IMR-90 (cell line): ENCODE measurements at regions not wholly inside any gene's neighbourhood (a gene's known extent, or its start where the extent isn't known, plus 50 kb on each side); places are given as distances from the start of the nearest gene placed in this dataset.

Source experiments
- ATAC-seq: fragments of 200-7000 bp; cut with Tn5 transposase; 2 replicates; pipeline ENCODE4 v1.9.1; 2020; ENCODE audit warnings: low read depth, mild to moderate bottlenecking, moderate library complexity
- BruUV-seq: library from RNA; stranded (reverse); fragments of 400-500 nt; replicated peaks from 2 replicates; lab custom pipeline; 2021; lab: Mats Ljungman, UMichigan
- CTCF ChIA-PET: fragments of 300-600 bp; formaldehyde crosslinking; extraction: SDS; loops from one replicate; lab custom pipeline; 2021; ENCODE audit warnings: antibody characterized with exemption; lab: Yijun Ruan, JAX
- POLR2A ChIA-PET: fragments of 300-600 bp; sonication (Branson Sonifier 250); formaldehyde crosslinking; loops from one replicate; lab custom pipeline; 2022; ENCODE audit warnings: antibody characterized with exemption; ENCODE audit not compliant: unreplicated experiment; lab: Charles Lee
- DNase-seq: peaks from one replicate; pipeline ENCODE4 v3.0.0; 2013
- H2AFZ ChIP-seq: replicated peaks from 2 replicates; pipeline ENCODE3; 2013; ENCODE audit warnings: low read length, mild to moderate bottlenecking; ENCODE audit not compliant: poor library complexity
- H2AK5ac ChIP-seq: 2 replicates; pipeline ENCODE4 v1.6.1; 2013; ENCODE audit warnings: low read depth, low read length, inconsistent platforms
- H2AK9ac ChIP-seq: replicated peaks from 2 replicates; pipeline ENCODE3; 2013; ENCODE audit warnings: mild to moderate bottlenecking, low read depth, low read length, moderate library complexity; ENCODE audit not compliant: poor library complexity
- H2BK120ac ChIP-seq: 2 replicates; pipeline ENCODE4 v1.6.1; 2013; ENCODE audit warnings: low read depth, low read length, inconsistent platforms
- H2BK15ac ChIP-seq: 3 replicates; pipeline ENCODE4 v1.6.1; 2013; ENCODE audit warnings: low read depth, low read length, inconsistent platforms
- H2BK20ac ChIP-seq: 2 replicates; pipeline ENCODE4 v1.6.1; 2013; ENCODE audit warnings: low read depth, mild to moderate bottlenecking, inconsistent platforms, low read length, moderate library complexity
- H2BK5ac ChIP-seq: 2 replicates; pipeline ENCODE4 v1.6.1; 2013; ENCODE audit warnings: mild to moderate bottlenecking, low read depth, low read length, inconsistent platforms; ENCODE audit not compliant: poor library complexity, severe bottlenecking
- H3K14ac ChIP-seq: replicated peaks from 2 replicates; pipeline ENCODE4 v1.6.1; 2013; ENCODE audit warnings: low read depth, low read length, inconsistent platforms
- H3K18ac ChIP-seq: 2 replicates; pipeline ENCODE4 v1.6.1; 2013; ENCODE audit warnings: low read depth, low read length, control low read depth
- H3K23ac ChIP-seq: 2 replicates; pipeline ENCODE4 v1.6.1; 2013; ENCODE audit warnings: low read depth, low read length, inconsistent platforms
- H3K27ac ChIP-seq: 2 replicates; pipeline ENCODE4 v1.5.1; 2013; ENCODE audit warnings: mild to moderate bottlenecking, control low read depth, low read length; ENCODE audit not compliant: insufficient read depth
- H3K27me3 ChIP-seq: 2 replicates; pipeline ENCODE4 v1.6.1; 2013; ENCODE audit warnings: low read length; ENCODE audit not compliant: control insufficient read depth, insufficient read depth
- H3K36me3 ChIP-seq: 2 replicates; pipeline ENCODE4 v1.6.1; 2013; ENCODE audit warnings: low read length, mixed read lengths; ENCODE audit not compliant: control insufficient read depth, insufficient read depth
- H3K4ac ChIP-seq: 2 replicates; pipeline ENCODE4 v1.6.1; 2013; ENCODE audit warnings: low read depth, low read length, inconsistent platforms
- H3K4me1 ChIP-seq: 2 replicates; pipeline ENCODE4 v1.6.1; 2013; ENCODE audit warnings: low read length, mixed read lengths; ENCODE audit not compliant: control insufficient read depth, insufficient read depth
- H3K4me2 ChIP-seq: 2 replicates; pipeline ENCODE4 v1.6.1; 2013; ENCODE audit warnings: low read depth, mild to moderate bottlenecking, control low read depth, low read length, moderate library complexity
- H3K4me3 ChIP-seq: 2 replicates; pipeline ENCODE4 v1.5.1; 2013; ENCODE audit warnings: low read depth, mild to moderate bottlenecking, control low read depth, low read length, moderate library complexity; ENCODE audit not compliant: insufficient read depth
- H3K56ac ChIP-seq: 2 replicates; pipeline ENCODE4 v1.6.1; 2013; ENCODE audit warnings: low read length, inconsistent platforms; ENCODE audit not compliant: insufficient read depth; ENCODE audit errors: extremely low read depth
- H3K79me1 ChIP-seq, 2 experiments: 2 replicates each; pipeline ENCODE4 v1.6.1; 2013; ENCODE audit warnings: low read length in 2 of 2, inconsistent platforms in 1 of 2, low read depth in 1 of 2
- H3K9ac ChIP-seq: 2 replicates; pipeline ENCODE4 v1.6.1; 2013; ENCODE audit warnings: low read depth, low read length, control low read depth
- H3K9me1 ChIP-seq: 2 replicates; pipeline ENCODE4 v1.6.1; 2013; ENCODE audit warnings: low read length, inconsistent platforms; ENCODE audit not compliant: insufficient read depth
- H3K9me3 ChIP-seq: 2 replicates; pipeline ENCODE4 v1.6.1; 2013; ENCODE audit warnings: low read length; ENCODE audit not compliant: control insufficient read depth, insufficient read depth
- H4K20me1 ChIP-seq: 2 replicates; pipeline ENCODE4 v1.6.1; 2013; ENCODE audit warnings: low read length, inconsistent platforms; ENCODE audit not compliant: insufficient read depth
- H4K5ac ChIP-seq: 2 replicates; pipeline ENCODE4 v1.6.1; 2013; ENCODE audit warnings: mild to moderate bottlenecking, low read depth, low read length, control low read depth
- H4K8ac ChIP-seq, 2 experiments: 2 replicates each; pipeline ENCODE4 v1.6.1; 2013; ENCODE audit warnings: low read depth in 2 of 2, low read length in 2 of 2, control low read depth in 1 of 2, inconsistent platforms in 1 of 2
- H4K91ac ChIP-seq: 2 replicates; pipeline ENCODE4 v1.6.1; 2013; ENCODE audit warnings: low read depth, low read length, inconsistent platforms; ENCODE audit not compliant: insufficient read depth
- BHLHE40 ChIP-seq: fragments of 150-350 bp; IDR thresholded peaks from 2 replicates; pipeline ENCODE4 v1.6.1; 2016; ENCODE audit warnings: mild to moderate bottlenecking, low read depth, low read length
- CEBPB ChIP-seq: IDR thresholded peaks from 2 replicates; pipeline ENCODE4 v1.6.1; 2012; ENCODE audit warnings: low read depth, low read length, improper control_type of control experiment
- RAD21 ChIP-seq: IDR thresholded peaks from 2 replicates; pipeline ENCODE4 v1.6.1; 2012; ENCODE audit warnings: low read length, improper control_type of control experiment
- WGBS, 2 experiments: methylation state at CpG; one replicate each; pipeline versions ENCODE4 v1.1.5 to v1.1.7; 2013; ENCODE audit warnings: missing lambda C conversion rate in 2 of 2; ENCODE audit not compliant: insufficient read length in 1 of 2; ENCODE audit errors: extremely low coverage in 2 of 2; 5-methylcytosine and 5-hydroxymethylcytosine counted together
- dilution Hi-C: fragments of 300-500 bp; cut with HindIII; formaldehyde crosslinking; loops from one replicate; pipeline ENCODE4 v1.14.3; 2018; ENCODE audit warnings: low sequenced_read_pairs; ENCODE audit not compliant: unreplicated experiment
- in situ Hi-C: fragments of 300-500 bp; cut with MboI; formaldehyde crosslinking; loops from 3 replicates; pipeline ENCODE4 v1.14.3; 2019; ENCODE audit warnings: low sequenced_read_pairs, inconsistent platforms, mixed read lengths
- intact Hi-C: fragments of 100-400 bp; cut with micrococcal nuclease; formaldehyde crosslinking; loops from 2 replicates; pipeline ENCODE4 v1.10.0; 2022
- TF ChIP-seq, protein P1 (sequence below): fragments of 150-350 bp; IDR thresholded peaks from 2 replicates; pipeline ENCODE4 v1.6.1; 2017; ENCODE audit warnings: mild to moderate bottlenecking, antibody characterized with exemption, low read length, low read depth
- TF ChIP-seq, protein P2 (sequence below): fragments of 150-350 bp; IDR thresholded peaks from 2 replicates; pipeline ENCODE4 v1.6.1; 2016; ENCODE audit warnings: low read depth, mild to moderate bottlenecking, low read length, moderate library complexity, borderline replicate concordance

DNA sequence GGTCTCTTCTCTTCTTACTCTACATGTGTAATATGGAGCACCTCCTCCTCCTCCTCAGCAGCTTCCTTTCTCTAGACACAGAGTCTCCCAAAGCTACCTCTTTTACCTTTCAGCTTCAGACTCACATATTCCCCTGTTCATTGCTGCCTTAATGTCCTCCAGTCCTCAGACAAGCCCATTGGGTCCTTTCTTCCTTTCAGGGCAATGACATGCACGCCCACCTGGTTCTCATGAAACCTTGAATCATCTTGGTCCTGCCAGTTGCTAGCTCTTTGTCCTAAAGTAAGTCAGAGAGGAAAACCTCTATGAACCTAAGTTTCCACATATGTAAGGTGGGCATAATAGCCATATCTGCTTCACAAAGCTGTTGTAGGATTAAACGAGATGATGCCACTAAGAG is 227.0 kb downstream of the RPS24 start:
- H2AK9ac ChIP-seq = no peak overlapping the region
- DNase-seq = no peak
- peak overlapping the region; percentile 86; the same call in 2 of the 3 replicates for H2BK15ac ChIP-seq
- no peak overlapping the region for H2AFZ ChIP-seq
- H2BK120ac ChIP-seq = peak overlapping the region; percentile 98
- in situ Hi-C loops = no loop called here
- WGBS, 2 experiments = 88% methylated on average over 1 of the region's 2 CpGs; no CpG with 5 or more reads in 1 of the 2 experiments
- no peaks in the 10 kb centered on the region for H3K36me3 ChIP-seq
- H2BK20ac ChIP-seq = peak overlapping the region; percentile 84
- H4K5ac ChIP-seq = peak overlapping the region; percentile 13; the same call in 1 of the 2 replicates
- H4K20me1 ChIP-seq = no peaks in the 10 kb centered on the region
- H3K18ac ChIP-seq = peak overlapping the region; percentile 25; the same call in 1 of the 2 replicates
- H3K27ac ChIP-seq = no peak overlapping the region
- H3K79me1 ChIP-seq = peaks cover 0 to 16% of the 10 kb centered on the region in 2 experiments; a peak in 1 of 4 replicates
- H3K27me3 ChIP-seq = no peaks in the 10 kb centered on the region
- no peak overlapping the region for H3K4me3 ChIP-seq
- CTCF ChIA-PET = no interaction called here
- H4K8ac ChIP-seq = 0 out of 4 replicates have a peak overlapping the region, but pooled peaks of 1 of the 2 experiments have one; percentile 12
- no peak overlapping the region for H3K56ac ChIP-seq
- TF ChIP-seq, protein P1, sequence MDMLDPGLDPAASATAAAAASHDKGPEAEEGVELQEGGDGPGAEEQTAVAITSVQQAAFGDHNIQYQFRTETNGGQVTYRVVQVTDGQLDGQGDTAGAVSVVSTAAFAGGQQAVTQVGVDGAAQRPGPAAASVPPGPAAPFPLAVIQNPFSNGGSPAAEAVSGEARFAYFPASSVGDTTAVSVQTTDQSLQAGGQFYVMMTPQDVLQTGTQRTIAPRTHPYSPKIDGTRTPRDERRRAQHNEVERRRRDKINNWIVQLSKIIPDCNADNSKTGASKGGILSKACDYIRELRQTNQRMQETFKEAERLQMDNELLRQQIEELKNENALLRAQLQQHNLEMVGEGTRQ = no peak
- TF ChIP-seq CEBPB (no peak), BHLHE40 (no peak), RAD21 (no peak)
- TF ChIP-seq, protein P2, sequence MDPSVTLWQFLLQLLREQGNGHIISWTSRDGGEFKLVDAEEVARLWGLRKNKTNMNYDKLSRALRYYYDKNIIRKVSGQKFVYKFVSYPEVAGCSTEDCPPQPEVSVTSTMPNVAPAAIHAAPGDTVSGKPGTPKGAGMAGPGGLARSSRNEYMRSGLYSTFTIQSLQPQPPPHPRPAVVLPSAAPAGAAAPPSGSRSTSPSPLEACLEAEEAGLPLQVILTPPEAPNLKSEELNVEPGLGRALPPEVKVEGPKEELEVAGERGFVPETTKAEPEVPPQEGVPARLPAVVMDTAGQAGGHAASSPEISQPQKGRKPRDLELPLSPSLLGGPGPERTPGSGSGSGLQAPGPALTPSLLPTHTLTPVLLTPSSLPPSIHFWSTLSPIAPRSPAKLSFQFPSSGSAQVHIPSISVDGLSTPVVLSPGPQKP = no peak
- no TSS peak for BruUV-seq
- H3K14ac ChIP-seq = peak overlapping the region; percentile 53
- H2BK5ac ChIP-seq = no peak overlapping the region
- H3K9ac ChIP-seq = no peak overlapping the region
- POLR2A ChIA-PET = interaction anchor here (1.1 kb wide), 1 partner anchor 516 kb away, joined by 5 read pairs; no protein-coding TSS in a partner anchor
- H3K4me2 ChIP-seq = no peak overlapping the region
- peak overlapping the region; percentile 94 for H4K91ac ChIP-seq
- H3K23ac ChIP-seq = peak overlapping the region; percentile 40
- H3K4ac ChIP-seq = peak overlapping the region; percentile 59
- H3K4me1 ChIP-seq = peaks cover 29% of the 10 kb centered on the region
- H2AK5ac ChIP-seq = peak overlapping the region; percentile 83; the same call in 1 of the 2 replicates
- peaks cover 36% of the 10 kb centered on the region for H3K9me1 ChIP-seq
- dilution Hi-C loops = no loop called here
- intact Hi-C loops = no loop called here
- ATAC-seq = no peak
- no peaks in the 10 kb centered on the region for H3K9me3 ChIP-seq
